HUES48 (cell line): ENCODE measurements at regions not wholly inside any gene's neighbourhood (a gene's known extent, or its start where the extent isn't known, plus 50 kb on each side); places are given as distances from the start of the nearest gene placed in this dataset.

ENCODE experiments used
- H3K27ac ChIP-seq: one replicate; pipeline ENCODE4 v1.7.0; 2013; ENCODE audit warnings: low read depth, low read length, inconsistent platforms
- H3K27me3 ChIP-seq: 2 replicates; pipeline ENCODE4 v1.6.1; 2013; ENCODE audit warnings: mild to moderate bottlenecking, low read length; ENCODE audit not compliant: control insufficient read depth, insufficient read depth
- H3K36me3 ChIP-seq: 2 replicates; pipeline ENCODE4 v1.6.1; 2013; ENCODE audit warnings: low read length; ENCODE audit not compliant: control insufficient read depth, insufficient read depth
- H3K4me1 ChIP-seq: 2 replicates; pipeline ENCODE4 v1.6.1; 2013; ENCODE audit warnings: mild to moderate bottlenecking, low read length; ENCODE audit not compliant: control insufficient read depth, insufficient read depth
- H3K4me3 ChIP-seq: 2 replicates; pipeline ENCODE4 v1.5.1; 2013; ENCODE audit warnings: mild to moderate bottlenecking, low read depth, low read length
- H3K9ac ChIP-seq: 2 replicates; pipeline ENCODE4 v1.6.1; 2013; ENCODE audit warnings: mild to moderate bottlenecking, low read depth, low read length, moderate library complexity
- H3K9me3 ChIP-seq: 2 replicates; pipeline ENCODE4 v1.6.1; 2013; ENCODE audit warnings: low read length; ENCODE audit not compliant: control insufficient read depth, insufficient read depth

DNA sequence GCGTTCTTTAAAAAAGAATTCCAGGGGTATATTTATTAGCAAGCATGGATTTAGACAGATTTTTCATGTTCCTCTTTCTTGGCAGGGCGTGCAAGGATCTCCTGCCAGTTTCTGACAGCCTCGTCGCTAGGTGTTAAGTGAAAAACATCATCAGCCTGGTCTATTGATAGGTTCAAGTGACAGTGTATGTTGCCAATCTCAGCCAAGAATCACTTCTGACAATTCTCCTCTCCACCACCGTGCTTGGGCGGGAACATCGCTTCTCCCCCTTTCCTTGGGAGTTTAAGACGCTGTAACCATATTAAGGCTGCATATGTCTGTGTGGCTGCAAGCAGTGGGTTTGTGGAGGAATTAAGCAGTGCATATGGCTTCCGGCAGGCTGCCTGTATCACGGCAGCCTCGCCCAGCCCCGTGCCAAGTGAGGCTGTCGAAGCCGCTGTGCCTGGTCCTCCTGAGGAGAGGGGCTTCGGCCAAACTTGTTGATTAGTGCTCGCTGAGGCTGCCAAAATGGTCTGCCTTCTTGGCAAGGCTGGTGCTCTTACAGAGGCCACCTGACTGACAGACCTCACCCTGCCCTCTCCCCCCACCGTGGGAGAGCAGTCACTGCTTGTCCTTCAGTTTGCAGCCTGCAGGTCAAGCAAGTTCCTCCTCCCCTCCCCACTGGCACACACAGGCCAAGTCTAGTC is 132.2 kb upstream of the MPHOSPH6 start:
- Histone ChIP-seq H3K36me3 (no peaks in the 10 kb centered on the region), H3K4me1 (no peaks in the 10 kb centered on the region), H3K9ac (no peak overlapping the region), H3K27ac (no peak overlapping the region), H3K9me3 (no peaks in the 10 kb centered on the region), H3K27me3 (no peaks in the 10 kb centered on the region), H3K4me3 (no peak overlapping the region)

DNA sequence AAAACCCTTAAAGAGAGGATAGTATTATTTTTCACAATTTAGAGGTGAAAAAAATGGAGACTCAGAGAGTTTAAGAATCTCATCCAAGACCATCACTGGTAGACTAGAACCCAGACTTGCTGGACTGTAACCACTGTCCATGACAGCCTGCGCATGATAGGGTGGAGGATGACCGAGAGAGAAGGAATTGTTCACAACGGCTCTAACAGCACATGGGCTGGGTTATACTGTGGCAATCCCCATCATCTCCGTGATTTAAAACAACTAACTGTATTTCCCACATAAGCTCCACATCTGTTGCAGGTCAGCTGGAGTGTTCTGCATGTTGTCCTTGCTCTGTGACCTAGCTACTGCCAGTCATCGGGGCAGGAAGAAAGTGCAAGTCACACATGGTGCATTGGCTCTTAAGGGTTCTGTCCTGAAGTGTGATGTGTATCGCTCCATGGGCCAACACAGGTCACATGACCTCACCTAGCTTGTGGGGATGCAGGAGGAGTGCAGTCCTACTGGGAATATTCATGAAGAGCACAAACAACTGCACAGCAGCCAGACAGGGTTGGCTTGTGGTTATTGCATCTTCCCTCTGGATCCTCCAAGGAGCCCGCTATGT is 131.2 kb upstream of the MPHOSPH6 start:
- no peaks in the 10 kb centered on the region for H3K27me3 ChIP-seq
- no peak overlapping the region for H3K4me3 ChIP-seq
- no peaks in the 10 kb centered on the region for H3K36me3 ChIP-seq
- H3K4me1 ChIP-seq: no peaks in the 10 kb centered on the region
- H3K9me3 ChIP-seq: no peaks in the 10 kb centered on the region
- H3K9ac ChIP-seq: no peak overlapping the region
- H3K27ac ChIP-seq: no peak overlapping the region

DNA sequence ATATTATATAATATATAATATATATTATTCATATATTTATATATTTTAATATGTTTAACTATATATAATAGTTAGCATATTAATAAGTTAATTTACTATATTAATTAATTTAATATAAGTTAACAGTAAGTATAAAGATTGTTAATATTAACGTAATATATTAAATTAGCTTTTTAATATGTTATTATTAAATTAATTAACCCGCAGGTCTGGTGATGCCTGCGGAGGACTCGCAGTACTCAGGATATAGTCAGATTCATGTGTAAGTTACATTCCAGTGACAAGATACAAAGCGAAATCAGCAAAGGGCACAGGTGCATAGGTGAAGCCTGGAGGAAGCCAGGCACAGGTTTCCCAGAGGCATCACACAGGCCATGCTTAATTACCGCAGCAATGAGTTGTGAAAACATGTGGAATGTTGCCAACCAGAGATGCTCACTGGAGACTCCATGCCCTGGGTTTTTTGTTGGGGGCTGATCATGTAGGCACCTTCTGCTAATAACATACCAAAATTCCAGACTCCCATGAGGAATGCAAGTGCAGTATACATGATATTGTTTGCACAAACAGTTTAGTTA is 130.4 kb upstream of the MPHOSPH6 start:
- H3K9ac ChIP-seq: no peak overlapping the region
- 0 out of 2 replicates have a peak, but pooled peaks cover under 1% of the 10 kb centered on the region for H3K4me1 ChIP-seq
- H3K4me3 ChIP-seq: no peak overlapping the region
- H3K27ac ChIP-seq: no peak overlapping the region
- no peaks in the 10 kb centered on the region for H3K27me3 ChIP-seq
- no peaks in the 10 kb centered on the region for H3K9me3 ChIP-seq
- no peaks in the 10 kb centered on the region for H3K36me3 ChIP-seq

- no peak overlapping the region for H3K4me3 ChIP-seq
- H3K27ac ChIP-seq: no peak overlapping the region
- H3K9ac ChIP-seq: no peak overlapping the region
- H3K4me1 ChIP-seq: peaks cover 4% of the 10 kb centered on the region; the same call in 1 of the 2 replicates
- H3K36me3 ChIP-seq: no peaks in the 10 kb centered on the region
- H3K9me3 ChIP-seq: no peaks in the 10 kb centered on the region
- H3K27me3 ChIP-seq: no peaks in the 10 kb centered on the region
Measured at GRCh38 chr16:82298472-82298871, 128.4 kb upstream of the MPHOSPH6 start.

- Histone ChIP-seq H3K9me3 (no peaks in the 10 kb centered on the region), H3K9ac (no peak overlapping the region), H3K27me3 (no peaks in the 10 kb centered on the region), H3K4me1 (peaks cover 4% of the 10 kb centered on the region; the same call in 1 of the 2 replicates), H3K36me3 (no peaks in the 10 kb centered on the region), H3K4me3 (no peak overlapping the region), H3K27ac (no peak overlapping the region)
Measured at GRCh38 chr16:82295290-82296201, 125.5 kb upstream of the MPHOSPH6 start.

GRCh38 chr16:82293671-82294070 is 123.6 kb upstream of the MPHOSPH6 start:
- Histone ChIP-seq H3K4me1 (peaks cover 4% of the 10 kb centered on the region; the same call in 1 of the 2 replicates), H3K27ac (no peak overlapping the region), H3K9me3 (no peaks in the 10 kb centered on the region), H3K27me3 (no peaks in the 10 kb centered on the region), H3K36me3 (no peaks in the 10 kb centered on the region), H3K9ac (no peak overlapping the region), H3K4me3 (no peak overlapping the region)

DNA sequence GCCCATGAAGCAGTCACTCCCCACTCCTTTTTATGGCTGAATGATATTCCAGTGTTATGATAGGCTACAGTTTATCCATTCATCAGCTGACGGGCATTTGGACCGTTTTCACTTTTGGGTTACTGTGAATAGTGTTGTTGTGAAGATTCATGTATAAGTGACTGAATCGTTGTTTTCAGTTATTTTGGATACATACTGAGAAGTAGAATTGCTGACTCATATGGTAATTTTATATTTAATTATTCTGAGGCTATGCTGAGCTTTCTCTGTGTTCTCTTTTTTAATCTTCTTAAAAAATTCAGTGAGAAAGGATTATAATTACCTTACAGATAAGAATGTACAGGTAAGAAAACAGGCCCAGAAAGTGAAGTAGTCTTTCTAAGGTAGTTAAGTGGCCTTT is 117.9 kb upstream of the MPHOSPH6 start:
- Histone ChIP-seq H3K36me3 (no peaks in the 10 kb centered on the region), H3K27ac (no peak overlapping the region), H3K9me3 (no peaks in the 10 kb centered on the region), H3K4me3 (no peak overlapping the region), H3K27me3 (no peaks in the 10 kb centered on the region), H3K4me1 (no peaks in the 10 kb centered on the region), H3K9ac (no peak overlapping the region)

GRCh38 chr16:82282662-82283061 is 112.6 kb upstream of the MPHOSPH6 start:
- Histone ChIP-seq H3K36me3 (no peaks in the 10 kb centered on the region), H3K27ac (no peak overlapping the region), H3K27me3 (no peaks in the 10 kb centered on the region), H3K4me3 (no peak overlapping the region), H3K9me3 (no peaks in the 10 kb centered on the region), H3K9ac (no peak overlapping the region), H3K4me1 (no peaks in the 10 kb centered on the region)

GRCh38 chr16:82281544-82281943 is 111.5 kb upstream of the MPHOSPH6 start:
- Histone ChIP-seq H3K4me3 (no peak overlapping the region), H3K27ac (no peak overlapping the region), H3K9ac (no peak overlapping the region), H3K4me1 (no peaks in the 10 kb centered on the region), H3K9me3 (no peaks in the 10 kb centered on the region), H3K36me3 (no peaks in the 10 kb centered on the region), H3K27me3 (no peaks in the 10 kb centered on the region)

- H3K27ac ChIP-seq: no peak overlapping the region
- no peaks in the 10 kb centered on the region for H3K4me1 ChIP-seq
- no peak overlapping the region for H3K4me3 ChIP-seq
- H3K9ac ChIP-seq: no peak overlapping the region
- no peaks in the 10 kb centered on the region for H3K9me3 ChIP-seq
- no peaks in the 10 kb centered on the region for H3K27me3 ChIP-seq
- no peaks in the 10 kb centered on the region for H3K36me3 ChIP-seq
Measured at GRCh38 chr16:82280867-82281266, 110.8 kb upstream of the MPHOSPH6 start.
